ENCODE measurements at regions not wholly inside any gene's neighbourhood (a gene's known extent, or its start where the extent isn't known, plus 50 kb on each side); places are given as distances from the start of the nearest gene placed in this dataset.

- TF ChIP-seq CTCF (IDR thresholded peaks at IDR 0.05; ENCODE audit: insufficient read depth, low read length) (no peak), REST (IDR thresholded peaks at IDR 0.05; ENCODE audit: insufficient replicate concordance, low read depth) (no peak), POLR2AphosphoS5 (IDR thresholded peaks at IDR 0.05; ENCODE audit: low read depth) (no peak)
Measured at GRCh38 chr9:126219166-126219565, 107.5 kb upstream of the MVB12B start.

Data from HL-60 (cell line).